Retinal pigment epithelial cell (primary cell): ENCODE measurements at regions not wholly inside any gene's neighbourhood (a gene's known extent, or its start where the extent isn't known, plus 50 kb on each side); places are given as distances from the start of the nearest gene placed in this dataset.

Experiments used
- DNase-seq: peaks from one replicate; pipeline ENCODE4 v3.0.0-alpha.2; 2010; ENCODE audit warnings: low read depth
- H3K4me3 ChIP-seq: 2 replicates; pipeline ENCODE4 v1.5.1; 2011; ENCODE audit warnings: mild to moderate bottlenecking, low read length, control low read depth, moderate library complexity
- TF ChIP-seq, protein P1 (sequence below): conservative IDR thresholded peaks from 2 replicates; pipeline ENCODE4 v1.5.1; 2011; ENCODE audit warnings: low read depth, low read length, control low read depth, inconsistent platforms

GRCh38 chr11:8740129-8740528 is 57.5 kb downstream of the RPL27A start:
- no peak for DNase-seq
- no peak overlapping the region for H3K4me3 ChIP-seq
- TF ChIP-seq, protein P1, sequence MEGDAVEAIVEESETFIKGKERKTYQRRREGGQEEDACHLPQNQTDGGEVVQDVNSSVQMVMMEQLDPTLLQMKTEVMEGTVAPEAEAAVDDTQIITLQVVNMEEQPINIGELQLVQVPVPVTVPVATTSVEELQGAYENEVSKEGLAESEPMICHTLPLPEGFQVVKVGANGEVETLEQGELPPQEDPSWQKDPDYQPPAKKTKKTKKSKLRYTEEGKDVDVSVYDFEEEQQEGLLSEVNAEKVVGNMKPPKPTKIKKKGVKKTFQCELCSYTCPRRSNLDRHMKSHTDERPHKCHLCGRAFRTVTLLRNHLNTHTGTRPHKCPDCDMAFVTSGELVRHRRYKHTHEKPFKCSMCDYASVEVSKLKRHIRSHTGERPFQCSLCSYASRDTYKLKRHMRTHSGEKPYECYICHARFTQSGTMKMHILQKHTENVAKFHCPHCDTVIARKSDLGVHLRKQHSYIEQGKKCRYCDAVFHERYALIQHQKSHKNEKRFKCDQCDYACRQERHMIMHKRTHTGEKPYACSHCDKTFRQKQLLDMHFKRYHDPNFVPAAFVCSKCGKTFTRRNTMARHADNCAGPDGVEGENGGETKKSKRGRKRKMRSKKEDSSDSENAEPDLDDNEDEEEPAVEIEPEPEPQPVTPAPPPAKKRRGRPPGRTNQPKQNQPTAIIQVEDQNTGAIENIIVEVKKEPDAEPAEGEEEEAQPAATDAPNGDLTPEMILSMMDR, result no peak

DNA sequence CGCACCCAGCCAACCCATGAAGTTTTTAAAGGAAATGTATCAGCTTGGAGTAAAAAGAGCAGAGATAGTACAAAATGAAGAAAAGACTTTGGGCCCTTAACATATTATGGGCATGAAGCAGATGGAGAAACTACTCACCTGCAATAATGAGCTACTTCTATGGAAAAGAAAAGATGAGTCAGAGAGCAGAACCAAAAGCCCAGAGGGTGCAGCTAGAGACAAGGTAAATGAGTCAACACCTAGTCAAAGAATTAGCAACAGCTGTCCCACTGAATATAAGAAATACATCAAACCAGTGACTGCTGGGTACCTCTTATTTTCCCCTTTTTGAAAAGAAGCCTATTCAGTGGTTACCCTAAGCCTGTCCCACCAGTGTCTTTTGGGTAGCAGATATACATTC is 61.8 kb downstream of the RPL27A start:
- DNase-seq, result no peak
- no peak overlapping the region for H3K4me3 ChIP-seq
- TF ChIP-seq, protein P1, result no peak

DNA sequence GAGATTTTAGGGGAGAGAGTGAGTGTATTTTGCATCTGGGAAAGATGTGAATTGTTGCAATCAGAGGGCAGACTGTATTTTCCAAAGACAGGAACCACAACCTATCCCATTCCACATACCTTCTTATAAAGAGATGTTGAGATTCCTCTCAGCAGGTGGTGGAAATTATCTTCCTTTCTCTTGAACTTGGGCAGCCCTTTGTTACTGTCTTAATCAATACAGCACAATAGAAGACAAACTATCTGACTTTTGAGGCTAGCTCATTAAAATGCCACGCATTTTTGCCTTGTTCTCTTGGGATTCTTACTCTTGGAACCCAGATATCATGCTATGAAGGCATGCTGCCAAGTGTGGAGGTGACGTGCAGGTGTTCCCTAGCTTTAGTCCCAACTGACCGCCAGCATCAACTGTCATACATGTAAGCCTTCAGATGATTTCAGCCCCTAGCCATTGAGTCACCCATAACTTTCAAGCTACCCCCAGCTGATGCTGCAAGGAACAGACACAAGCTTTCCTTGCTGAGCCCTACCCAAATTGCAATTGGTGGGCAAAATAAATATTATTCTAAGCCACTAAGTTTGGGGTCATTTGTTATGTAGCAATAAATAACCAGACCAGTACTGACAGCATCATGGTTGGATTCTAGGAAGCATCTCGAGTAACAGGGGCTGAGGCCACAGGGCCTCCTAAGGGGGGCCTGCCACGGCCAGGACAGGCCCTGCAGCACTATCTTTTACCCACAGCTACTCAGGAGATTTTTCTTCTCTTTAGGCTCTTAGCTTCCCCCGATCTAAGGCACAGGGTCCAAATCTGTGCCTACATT is 63.0 kb downstream of the RPL27A start:
- no peak overlapping the region for H3K4me3 ChIP-seq
- DNase-seq, result no peak
- TF ChIP-seq, protein P1, result no peak

DNA sequence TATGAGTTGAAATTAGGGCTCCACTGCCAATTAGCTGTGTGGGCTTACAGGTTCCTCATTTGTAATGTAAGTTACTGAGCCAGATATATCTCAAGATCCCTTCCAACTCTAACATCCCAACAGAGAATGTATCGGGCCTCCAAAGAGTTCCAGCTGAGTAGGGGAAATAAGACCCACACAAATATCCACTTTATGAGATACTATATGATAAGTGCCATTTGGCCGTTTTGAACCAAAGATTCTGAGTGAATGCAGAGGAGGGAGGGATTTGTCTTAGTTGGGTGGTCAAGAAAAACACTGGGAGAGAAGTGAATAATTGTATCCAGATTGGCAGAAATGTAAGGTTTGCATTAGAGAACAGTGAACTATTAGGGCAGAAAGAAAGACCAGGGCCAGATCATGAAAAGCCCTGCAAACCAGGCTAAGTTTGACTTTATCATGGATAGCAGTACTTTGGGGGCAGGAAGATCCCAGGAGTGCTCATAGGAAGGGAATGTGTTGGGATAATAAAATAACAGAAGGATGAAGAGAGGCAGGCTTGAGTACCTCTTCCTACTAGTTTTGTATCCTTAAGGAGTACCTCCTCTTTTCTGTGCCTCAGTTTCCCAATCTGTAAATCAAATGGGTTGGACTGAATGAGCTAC is 63.9 kb downstream of the RPL27A start:
- no peak for DNase-seq
- TF ChIP-seq, protein P1, result no peak
- no peak overlapping the region for H3K4me3 ChIP-seq

GRCh38 chr11:8747173-8747572 is 64.6 kb downstream of the RPL27A start:
- no peak overlapping the region for H3K4me3 ChIP-seq
- DNase-seq, result no peak
- TF ChIP-seq, protein P1, result no peak

- no peak overlapping the region for H3K4me3 ChIP-seq
- no peak for DNase-seq
- TF ChIP-seq, protein P1, result no peak
Measured at GRCh38 chr11:8748317-8748716, 65.7 kb downstream of the RPL27A start.

DNA sequence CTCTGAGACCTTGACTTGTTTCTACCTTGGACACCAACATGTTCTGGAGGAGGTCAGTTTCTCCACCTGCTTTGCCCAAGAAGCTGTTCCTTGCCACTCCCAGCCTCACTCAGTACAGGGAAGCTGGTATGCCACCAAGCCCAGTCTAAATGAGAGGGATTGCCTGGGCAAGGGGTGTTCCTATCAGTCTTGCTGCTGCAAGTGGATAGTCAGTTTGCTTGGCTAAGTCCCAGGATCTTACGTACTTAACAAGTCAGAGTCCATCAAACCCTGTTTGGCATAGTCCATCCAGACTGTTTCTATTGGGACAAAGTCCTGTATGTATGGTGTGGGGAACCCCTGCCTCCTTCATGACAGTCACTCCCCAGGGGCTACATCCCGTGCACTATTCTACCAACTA is 66.6 kb downstream of the RPL27A start:
- no peak overlapping the region for H3K4me3 ChIP-seq
- TF ChIP-seq, protein P1, result no peak
- no peak for DNase-seq
